T-helper 1 cell treated with Interleukin-12 subunit alpha and Interleukin-12 subunit beta and Interleukin-4 antibody, amounts not matched to agents 30 ng/mL and 1 ng/mL, for 36 hours (primary cell): ENCODE measurements at regions not wholly inside any gene's neighbourhood (a gene's known extent, or its start where the extent isn't known, plus 50 kb on each side); places are given as distances from the start of the nearest gene placed in this dataset.
"Not testable (repeated sequence)": the region's sequence is repeated elsewhere in the genome, so short reads cannot be mapped to it uniquely, and the experiment has no call there.

Experiments
- intact Hi-C: fragments of 100-400 bp; cut with micrococcal nuclease; formaldehyde crosslinking; loops from one replicate; pipeline ENCODE4 v1.15.1; 2024

GRCh38 chr12:47376927-47377326 is 297.2 kb upstream of the AMIGO2 start:
- intact Hi-C loops = no loop called here

- intact Hi-C loops = no loop called here
Observed at GRCh38 chr12:47373554-47374150, 293.9 kb upstream of the AMIGO2 start.

GRCh38 chr12:47370421-47370820 is 290.7 kb upstream of the AMIGO2 start:
- intact Hi-C loops = no loop called here

- intact Hi-C loops = no loop called here
Observed at GRCh38 chr12:47369085-47369484, 289.3 kb upstream of the AMIGO2 start.

- intact Hi-C loops = no loop called here
Observed at GRCh38 chr12:47367912-47368537, 288.3 kb upstream of the AMIGO2 start.

GRCh38 chr12:47366579-47366978 is 286.8 kb upstream of the AMIGO2 start:
- intact Hi-C loops = no loop called here

- intact Hi-C loops = no loop called here
Observed at GRCh38 chr12:47366157-47366556, 286.4 kb upstream of the AMIGO2 start.

- intact Hi-C loops = not testable (repeated sequence)
Observed at GRCh38 chr12:47365443-47366076, 285.8 kb upstream of the AMIGO2 start.

- intact Hi-C loops = loop anchor here (5.0 kb wide), 3 partner anchors 448 to 1147 kb away; partner anchors contain the start of gene SLC38A2
Observed at GRCh38 chr12:47364261-47364660, 284.5 kb upstream of the AMIGO2 start.

- intact Hi-C loops = loop anchor here (5.0 kb wide), 3 partner anchors 450 to 1145 kb away; partner anchors contain the start of gene SLC38A2
Observed at GRCh38 chr12:47362126-47362705, 282.5 kb upstream of the AMIGO2 start.

GRCh38 chr12:47361389-47362021 is 281.7 kb upstream of the AMIGO2 start:
- intact Hi-C loops = loop anchor here (1.0 to 5.0 kb wide), 11 partner anchors 11 to 1633 kb away; partner anchors contain the start of genes ARID2 and SLC38A2

- intact Hi-C loops = loop anchor here (1.0 to 5.0 kb wide), 11 partner anchors 11 to 1632 kb away; partner anchors contain the start of genes ARID2 and SLC38A2
Observed at GRCh38 chr12:47360771-47361388, 281.1 kb upstream of the AMIGO2 start.

GRCh38 chr12:47360093-47360480 is 280.3 kb upstream of the AMIGO2 start:
- intact Hi-C loops = loop anchor here (2.0 to 5.0 kb wide), 6 partner anchors 31 to 1631 kb away; partner anchors contain the start of genes ARID2 and SLC38A2

GRCh38 chr12:47359310-47360092 is 279.7 kb upstream of the AMIGO2 start:
- intact Hi-C loops = loop anchor here (2.0 to 5.0 kb wide), 6 partner anchors 31 to 1631 kb away; partner anchors contain the start of genes ARID2 and SLC38A2

- intact Hi-C loops = not testable (repeated sequence)
Observed at GRCh38 chr12:47357006-47357405, 277.2 kb upstream of the AMIGO2 start.

GRCh38 chr12:47356129-47356700 is 276.5 kb upstream of the AMIGO2 start:
- intact Hi-C loops = no loop called here

- intact Hi-C loops = no loop called here
Observed at GRCh38 chr12:47353508-47353907, 273.7 kb upstream of the AMIGO2 start.

GRCh38 chr12:47352067-47352466 is 272.3 kb upstream of the AMIGO2 start:
- intact Hi-C loops = no loop called here

- intact Hi-C loops = no loop called here
Observed at GRCh38 chr12:47351526-47351925, 271.8 kb upstream of the AMIGO2 start.

GRCh38 chr12:47350062-47350408 is 270.3 kb upstream of the AMIGO2 start:
- intact Hi-C loops = loop anchor here (1.0 kb wide), 1 partner anchor 11 kb away; no protein-coding TSS in a partner anchor
